Nephron progenitor cell (in vitro differentiated cells): ENCODE measurements at regions not wholly inside any gene's neighbourhood (a gene's known extent, or its start where the extent isn't known, plus 50 kb on each side); places are given as distances from the start of the nearest gene placed in this dataset.

Experiments
- DNase-seq: peaks from one replicate; pipeline ENCODE4 v3.0.0; 2021
- H3K27ac Mint-ChIP-seq: 2 replicates; pipeline ENCODE4 v1.8.0; 2021; ENCODE audit warnings: mild to moderate bottlenecking, moderate library complexity, mixed read lengths
- H3K27me3 Mint-ChIP-seq: 2 replicates; pipeline ENCODE4 v1.8.0; 2021; ENCODE audit warnings: mild to moderate bottlenecking, low read depth, mixed read lengths; ENCODE audit not compliant: poor library complexity
- H3K36me3 Mint-ChIP-seq: 2 replicates; pipeline ENCODE4 v1.8.0; 2021; ENCODE audit warnings: low read depth, mixed read lengths
- H3K4me1 Mint-ChIP-seq: 2 replicates; pipeline ENCODE4 v1.8.0; 2021; ENCODE audit warnings: mixed read lengths
- H3K4me3 Mint-ChIP-seq: 2 replicates; pipeline ENCODE4 v1.8.0; 2021; ENCODE audit warnings: mild to moderate bottlenecking, moderate library complexity, mixed read lengths
- H3K9me3 Mint-ChIP-seq: 2 replicates; pipeline ENCODE4 v1.8.0; 2021; ENCODE audit warnings: mild to moderate bottlenecking, moderate library complexity, mixed read lengths
- TF ChIP-seq, protein P1 (sequence below): fragments of 200-600 bp; sonication (generic); IDR thresholded peaks from 2 replicates; pipeline ENCODE4 v1.5.0; 2021; ENCODE audit warnings: antibody characterized with exemption

DNA sequence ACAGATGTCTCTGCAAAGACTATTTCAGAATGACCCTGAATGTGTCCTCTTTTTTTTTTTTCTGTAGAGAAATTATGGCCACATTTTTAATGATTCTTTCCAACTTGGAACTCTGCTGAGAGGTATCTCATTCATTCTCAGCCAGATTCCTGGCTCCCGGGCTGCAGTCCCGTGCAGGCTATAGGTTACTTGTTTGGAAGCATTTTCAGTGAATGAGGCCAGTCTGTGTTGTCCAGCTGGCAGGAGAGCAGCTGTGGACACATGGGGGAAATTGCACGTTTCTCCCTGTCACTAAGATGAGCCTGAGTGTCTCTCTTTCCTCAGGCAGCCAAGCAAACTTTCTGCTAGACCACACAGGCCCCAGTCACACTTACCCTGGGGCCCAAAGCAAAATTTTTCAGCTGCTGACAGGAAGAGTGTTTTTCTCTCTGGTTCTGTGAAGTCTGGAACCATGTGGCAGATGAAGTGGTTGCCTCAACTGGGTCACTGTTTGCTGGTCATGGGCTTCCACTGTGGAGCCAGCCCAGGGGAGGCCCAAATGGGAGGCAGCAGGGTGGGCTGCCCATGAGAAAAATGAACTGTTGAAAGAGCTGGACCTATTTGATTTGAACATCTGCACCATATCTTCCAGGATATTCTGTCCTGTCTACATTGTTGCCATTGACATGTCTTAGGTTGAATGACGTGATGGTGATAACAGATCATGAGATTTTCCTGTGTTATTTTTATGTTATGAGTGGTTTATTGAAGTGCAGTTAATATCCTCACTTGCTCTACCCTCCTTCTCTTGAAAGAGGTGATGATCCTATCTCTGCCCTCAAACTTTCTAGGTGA, 431.2 kb downstream of the LPIN1 start:
- no peak for DNase-seq
- no peak overlapping the region for H3K4me3 Mint-ChIP-seq
- no peak overlapping the region for H3K27ac Mint-ChIP-seq
- TF ChIP-seq, protein P1, sequence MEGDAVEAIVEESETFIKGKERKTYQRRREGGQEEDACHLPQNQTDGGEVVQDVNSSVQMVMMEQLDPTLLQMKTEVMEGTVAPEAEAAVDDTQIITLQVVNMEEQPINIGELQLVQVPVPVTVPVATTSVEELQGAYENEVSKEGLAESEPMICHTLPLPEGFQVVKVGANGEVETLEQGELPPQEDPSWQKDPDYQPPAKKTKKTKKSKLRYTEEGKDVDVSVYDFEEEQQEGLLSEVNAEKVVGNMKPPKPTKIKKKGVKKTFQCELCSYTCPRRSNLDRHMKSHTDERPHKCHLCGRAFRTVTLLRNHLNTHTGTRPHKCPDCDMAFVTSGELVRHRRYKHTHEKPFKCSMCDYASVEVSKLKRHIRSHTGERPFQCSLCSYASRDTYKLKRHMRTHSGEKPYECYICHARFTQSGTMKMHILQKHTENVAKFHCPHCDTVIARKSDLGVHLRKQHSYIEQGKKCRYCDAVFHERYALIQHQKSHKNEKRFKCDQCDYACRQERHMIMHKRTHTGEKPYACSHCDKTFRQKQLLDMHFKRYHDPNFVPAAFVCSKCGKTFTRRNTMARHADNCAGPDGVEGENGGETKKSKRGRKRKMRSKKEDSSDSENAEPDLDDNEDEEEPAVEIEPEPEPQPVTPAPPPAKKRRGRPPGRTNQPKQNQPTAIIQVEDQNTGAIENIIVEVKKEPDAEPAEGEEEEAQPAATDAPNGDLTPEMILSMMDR: no peak
- peaks cover 30% of the 10 kb centered on the region for H3K4me1 Mint-ChIP-seq
- no peaks in the 10 kb centered on the region for H3K27me3 Mint-ChIP-seq
- H3K9me3 Mint-ChIP-seq: no peaks in the 10 kb centered on the region
- no peaks in the 10 kb centered on the region for H3K36me3 Mint-ChIP-seq

DNA sequence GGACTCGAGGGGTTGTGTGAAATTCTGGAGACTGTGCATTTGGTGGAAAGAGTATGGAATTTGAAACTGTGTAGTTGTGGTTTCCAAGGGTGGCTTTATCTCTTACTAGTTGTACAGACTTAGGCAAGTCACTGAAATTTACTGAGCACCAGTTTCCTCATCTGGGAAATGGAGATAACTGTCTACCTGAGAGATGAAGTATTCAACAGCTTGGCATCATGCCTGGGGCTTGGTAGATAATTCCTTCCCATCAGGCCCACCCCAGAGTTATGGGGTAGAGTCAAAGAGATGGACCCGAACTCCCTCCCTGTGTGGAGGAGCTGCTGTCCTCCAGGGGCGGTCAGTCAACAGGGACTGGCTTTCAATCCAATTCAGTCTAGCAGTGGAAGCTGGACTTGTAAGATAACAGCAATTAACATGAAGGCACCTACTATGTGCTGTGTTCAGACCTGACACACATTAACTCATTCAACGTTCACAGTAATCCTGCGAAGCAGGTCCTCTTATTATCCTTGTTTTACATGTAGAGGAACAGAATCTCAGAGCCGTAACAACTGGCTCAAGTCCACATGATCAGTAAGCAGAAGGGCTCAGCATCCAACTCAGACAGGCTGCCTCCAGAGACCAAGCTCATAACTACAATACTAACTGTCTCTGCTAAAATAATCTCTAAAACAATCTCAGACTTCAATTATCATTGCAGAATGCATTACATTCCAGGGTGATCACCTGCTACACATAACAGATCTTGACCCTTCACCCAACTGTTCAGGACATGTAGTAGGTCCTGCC, 432.1 kb downstream of the LPIN1 start:
- H3K4me1 Mint-ChIP-seq: peaks cover 30% of the 10 kb centered on the region
- TF ChIP-seq, protein P1: no peak
- DNase-seq: no peak
- H3K36me3 Mint-ChIP-seq: no peaks in the 10 kb centered on the region
- H3K27me3 Mint-ChIP-seq: peaks cover 3% of the 10 kb centered on the region
- no peaks in the 10 kb centered on the region for H3K9me3 Mint-ChIP-seq
- no peak overlapping the region for H3K27ac Mint-ChIP-seq
- no peak overlapping the region for H3K4me3 Mint-ChIP-seq

DNA sequence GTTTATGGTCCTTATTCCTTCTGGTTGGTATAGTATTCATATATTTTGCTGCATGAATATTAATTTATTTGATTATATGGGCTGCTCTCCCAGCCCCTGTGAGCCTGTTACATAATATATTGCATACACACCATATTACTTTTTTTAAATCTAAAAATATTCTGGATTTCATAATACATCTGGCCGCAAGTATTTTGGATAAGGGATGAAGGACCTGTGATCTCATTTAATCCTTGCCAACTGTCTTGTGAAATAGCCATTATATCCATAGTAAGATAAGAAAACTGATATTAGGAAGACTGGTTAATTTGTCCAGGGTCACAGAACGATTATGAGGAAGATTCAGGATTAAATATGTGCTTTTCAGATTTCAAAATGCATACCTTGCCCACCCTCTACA, 433.6 kb downstream of the LPIN1 start:
- H3K36me3 Mint-ChIP-seq: no peaks in the 10 kb centered on the region
- peaks cover 3% of the 10 kb centered on the region for H3K27me3 Mint-ChIP-seq
- no peak overlapping the region for H3K4me3 Mint-ChIP-seq

DNA sequence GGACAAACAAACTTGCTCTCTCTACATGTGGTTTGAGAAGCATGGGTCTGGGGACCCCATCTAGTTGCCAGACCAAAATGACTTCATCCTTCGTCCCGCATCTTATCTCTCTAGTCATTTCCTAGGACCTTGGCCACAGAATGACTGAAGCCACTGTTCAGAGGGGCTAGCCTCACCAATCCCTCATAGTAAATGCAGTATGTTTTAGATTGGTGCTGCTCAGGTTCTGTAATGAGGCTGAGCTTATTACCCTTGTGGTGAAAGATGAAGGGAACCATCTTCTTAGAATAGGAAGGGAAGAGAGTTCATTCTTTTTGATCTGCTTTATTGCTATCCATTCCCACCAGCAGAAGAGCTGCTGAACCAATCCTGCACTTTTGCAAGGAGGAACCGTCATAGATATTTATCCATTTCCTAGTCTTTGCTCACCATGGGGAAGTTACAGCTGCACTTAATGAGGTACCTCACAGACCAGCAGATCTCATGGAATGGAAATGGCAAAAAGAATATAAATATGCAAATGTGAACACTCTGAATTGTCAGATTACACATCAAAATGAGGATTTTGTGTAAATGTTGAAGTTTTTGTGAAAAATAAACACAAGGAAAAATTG, 436.7 kb downstream of the LPIN1 start:
- Mint-ChIP-seq H3K27ac (no peak overlapping the region), H3K9me3 (peaks cover 5% of the 10 kb centered on the region), H3K36me3 (no peaks in the 10 kb centered on the region), H3K4me3 (no peak overlapping the region), H3K27me3 (peaks cover 7% of the 10 kb centered on the region), H3K4me1 (peaks cover 1% of the 10 kb centered on the region)
- no peak for DNase-seq
- TF ChIP-seq, protein P1: no peak

More for the DNA sequence above, 433.6 kb downstream of the LPIN1 start:
- Mint-ChIP-seq H3K4me1 (peaks cover 30% of the 10 kb centered on the region), H3K9me3 (no peaks in the 10 kb centered on the region), H3K27ac (no peak overlapping the region)
- TF ChIP-seq, protein P1: no peak
- no peak for DNase-seq

DNA sequence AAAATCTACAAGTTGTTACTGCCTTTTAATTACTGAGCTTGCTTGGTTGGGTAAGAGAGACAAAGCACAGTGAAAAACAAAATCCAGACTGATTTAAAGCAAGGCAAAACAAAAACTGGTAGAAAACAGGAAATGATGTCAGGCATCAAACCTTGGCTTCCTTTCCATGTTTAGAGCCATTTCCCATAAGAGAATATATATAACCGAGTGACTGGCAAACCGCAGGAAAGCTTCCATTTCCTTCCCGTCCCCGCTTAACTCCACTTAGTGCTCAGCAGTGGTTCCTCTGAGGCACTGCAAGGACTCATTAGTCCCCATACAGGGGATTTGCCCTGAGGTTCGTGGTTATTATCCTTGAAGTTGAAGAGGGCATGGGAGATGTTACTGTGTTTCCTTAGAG, 446.3 kb downstream of the LPIN1 start:
- H3K9me3 Mint-ChIP-seq: peaks cover 14% of the 10 kb centered on the region
- TF ChIP-seq, protein P1: no peak
- no peak overlapping the region for H3K27ac Mint-ChIP-seq
- no peaks in the 10 kb centered on the region for H3K36me3 Mint-ChIP-seq
- no peaks in the 10 kb centered on the region for H3K27me3 Mint-ChIP-seq
- no peak for DNase-seq
- H3K4me3 Mint-ChIP-seq: no peak overlapping the region
- H3K4me1 Mint-ChIP-seq: no peaks in the 10 kb centered on the region
